ENCODE measurements at regions not wholly inside any gene's neighbourhood (a gene's known extent, or its start where the extent isn't known, plus 50 kb on each side); places are given as distances from the start of the nearest gene placed in this dataset.
"Not testable (repeated sequence)": the region's sequence is repeated elsewhere in the genome, so short reads cannot be mapped to it uniquely, and the experiment has no call there.

GRCh38 chrX:39787999-39788398 is 309.8 kb downstream of the BCOR start:
- Mint-ChIP-seq H3K27me3 (ENCODE audit: low read depth) (no peaks in the 10 kb centered on the region), H3K36me3 (ENCODE audit: low read depth) (no peaks in the 10 kb centered on the region), H3K9me3 (no peaks in the 10 kb centered on the region), H3K4me1 (peaks cover 3% of the 10 kb centered on the region), H3K4me3 (no peak overlapping the region), H3K27ac (no peak overlapping the region)
- no peak for TF ChIP-seq CTCF (IDR thresholded peaks at IDR 0.05; ENCODE audit: unreplicated experiment in 3 of 3)

GRCh38 chrX:39788521-39788920 is 309.2 kb downstream of the BCOR start:
- H3K36me3 Mint-ChIP-seq (ENCODE audit: low read depth) = no peaks in the 10 kb centered on the region
- H3K4me1 Mint-ChIP-seq = no peaks in the 10 kb centered on the region
- no peak for TF ChIP-seq CTCF (IDR thresholded peaks at IDR 0.05; ENCODE audit: unreplicated experiment in 3 of 3)
- H3K4me3 Mint-ChIP-seq = no peak overlapping the region
- no peaks in the 10 kb centered on the region for H3K9me3 Mint-ChIP-seq
- H3K27ac Mint-ChIP-seq = no peak overlapping the region
- no peaks in the 10 kb centered on the region for H3K27me3 Mint-ChIP-seq (ENCODE audit: low read depth)

- Mint-ChIP-seq H3K36me3 (ENCODE audit: low read depth) (no peaks in the 10 kb centered on the region), H3K27me3 (ENCODE audit: low read depth) (no peaks in the 10 kb centered on the region), H3K4me1 (peaks cover 7% of the 10 kb centered on the region), H3K9me3 (no peaks in the 10 kb centered on the region), H3K27ac (no peak overlapping the region), H3K4me3 (no peak overlapping the region)
- no peak for TF ChIP-seq CTCF (IDR thresholded peaks at IDR 0.05; ENCODE audit: unreplicated experiment in 3 of 3)
Observed at GRCh38 chrX:39791691-39792090, 306.1 kb downstream of the BCOR start.

- H3K27me3 Mint-ChIP-seq (ENCODE audit: low read depth) = no peaks in the 10 kb centered on the region
- peaks cover 7% of the 10 kb centered on the region for H3K4me1 Mint-ChIP-seq
- no peaks in the 10 kb centered on the region for H3K9me3 Mint-ChIP-seq
- no peak overlapping the region for H3K4me3 Mint-ChIP-seq
- H3K27ac Mint-ChIP-seq = peak overlapping the region; percentile 77 to 84 (median 84)
- no peak for TF ChIP-seq CTCF (IDR thresholded peaks at IDR 0.05; ENCODE audit: unreplicated experiment in 3 of 3)
- no peaks in the 10 kb centered on the region for H3K36me3 Mint-ChIP-seq (ENCODE audit: low read depth)
Observed at GRCh38 chrX:39795605-39796004, 302.2 kb downstream of the BCOR start.

- no peaks in the 10 kb centered on the region for H3K9me3 Mint-ChIP-seq
- no peaks in the 10 kb centered on the region for H3K27me3 Mint-ChIP-seq (ENCODE audit: low read depth)
- no peak for TF ChIP-seq CTCF (IDR thresholded peaks at IDR 0.05; ENCODE audit: unreplicated experiment in 3 of 3)
- H3K4me1 Mint-ChIP-seq = peaks cover 7% of the 10 kb centered on the region
- H3K36me3 Mint-ChIP-seq (ENCODE audit: low read depth) = no peaks in the 10 kb centered on the region
- no peak overlapping the region for H3K4me3 Mint-ChIP-seq
- H3K27ac Mint-ChIP-seq = no peak overlapping the region
Observed at GRCh38 chrX:39796856-39797255, 300.9 kb downstream of the BCOR start.

- not testable (repeated sequence) for H3K36me3 Mint-ChIP-seq (ENCODE audit: low read depth); H3K9me3 Mint-ChIP-seq; H3K27me3 Mint-ChIP-seq (ENCODE audit: low read depth); H3K4me3 Mint-ChIP-seq; H3K27ac Mint-ChIP-seq
- peaks cover 17% of the 10 kb centered on the region for H3K4me1 Mint-ChIP-seq
Observed at GRCh38 chrX:39798488-39798887, 299.3 kb downstream of the BCOR start.

All from nephron (organoid).